GM23338 (cell line): ENCODE measurements at regions not wholly inside any gene's neighbourhood (a gene's known extent, or its start where the extent isn't known, plus 50 kb on each side); places are given as distances from the start of the nearest gene placed in this dataset.

Experiments used
- ATAC-seq: fragments of 200-7000 bp; cut with Tn5 transposase; 3 replicates; pipeline ENCODE4 v1.9.1; 2020
- DNase-seq: peaks from one replicate; pipeline ENCODE4 v3.0.0-alpha.2; 2015; ENCODE audit warnings: low spot score
- H2AFZ ChIP-seq: fragments of 200-600 bp; sonication (generic); 2 replicates; pipeline ENCODE4 v1.8.0; 2016; ENCODE audit warnings: antibody characterized with exemption, mild to moderate bottlenecking, moderate library complexity
- H3F3A ChIP-seq: fragments of 200-600 bp; sonication (generic); replicated peaks from 2 replicates; pipeline ENCODE4 v1.8.0; 2017; ENCODE audit warnings: antibody characterized with exemption, mixed run types, low read depth
- H3K27ac ChIP-seq: fragments of 200-600 bp; sonication (generic); 2 replicates; pipeline ENCODE4 v1.6.1; 2016; ENCODE audit warnings: low read depth
- H3K27me3 ChIP-seq: fragments of 200-600 bp; sonication (generic); 2 replicates; pipeline ENCODE4 v1.8.0; 2016; ENCODE audit warnings: mild to moderate bottlenecking, mixed run types, moderate library complexity; ENCODE audit not compliant: insufficient read depth
- H3K36me3 ChIP-seq: fragments of 200-600 bp; sonication (generic); 2 replicates; pipeline ENCODE4 v1.8.0; 2016; ENCODE audit warnings: mild to moderate bottlenecking; ENCODE audit not compliant: insufficient read depth
- H3K4me1 ChIP-seq: fragments of 200-600 bp; sonication (generic); 2 replicates; pipeline ENCODE4 v1.8.0; 2016; ENCODE audit warnings: mild to moderate bottlenecking, moderate library complexity; ENCODE audit not compliant: insufficient read depth
- H3K4me2 ChIP-seq: fragments of 200-600 bp; sonication (generic); 2 replicates; pipeline ENCODE4 v1.7.1; 2017; ENCODE audit warnings: mixed run types
- H3K4me3 ChIP-seq: fragments of 200-600 bp; sonication (generic); 2 replicates; pipeline ENCODE4 v1.6.1; 2016; ENCODE audit warnings: mixed run types
- H3K79me2 ChIP-seq: fragments of 200-600 bp; sonication (generic); replicated peaks from 2 replicates; pipeline ENCODE4 v1.8.0; 2017; ENCODE audit warnings: mild to moderate bottlenecking; ENCODE audit not compliant: insufficient read depth
- H3K9me2 ChIP-seq: fragments of 200-600 bp; sonication (generic); 2 replicates; pipeline ENCODE4 v1.8.0; 2017; ENCODE audit not compliant: insufficient read depth
- H4K20me1 ChIP-seq: fragments of 200-600 bp; sonication (generic); replicated peaks from 2 replicates; pipeline ENCODE4 v1.8.0; 2017; ENCODE audit warnings: mild to moderate bottlenecking; ENCODE audit not compliant: insufficient read depth
- H3K27ac Mint-ChIP-seq: 2 replicates; pipeline ENCODE4 v1.8.0; 2020; ENCODE audit warnings: inconsistent platforms, mild to moderate bottlenecking, moderate library complexity, mixed read lengths
- H3K27me3 Mint-ChIP-seq: 3 replicates; pipeline ENCODE4 v1.8.0; 2022; ENCODE audit warnings: low read depth, mild to moderate bottlenecking, moderate library complexity, mixed read lengths, inconsistent platforms; ENCODE audit not compliant: insufficient read depth, poor library complexity
- H3K36me3 Mint-ChIP-seq: 3 replicates; pipeline ENCODE4 v1.8.0; 2021; ENCODE audit warnings: low read depth, mild to moderate bottlenecking, inconsistent platforms, moderate library complexity, mixed read lengths
- H3K4me1 Mint-ChIP-seq: 3 replicates; pipeline ENCODE4 v1.8.0; 2020; ENCODE audit warnings: mild to moderate bottlenecking, inconsistent platforms, mixed read lengths
- H3K4me3 Mint-ChIP-seq: 3 replicates; pipeline ENCODE4 v1.8.0; 2021; ENCODE audit warnings: moderate library complexity, mild to moderate bottlenecking, inconsistent platforms, mixed read lengths
- H3K9me3 Mint-ChIP-seq: 3 replicates; pipeline ENCODE4 v1.8.0; 2020; ENCODE audit warnings: moderate library complexity, mild to moderate bottlenecking, inconsistent platforms, mixed read lengths
- CREB1 ChIP-seq: fragments of 250-450 bp; sonication (Bioruptor Pico); IDR thresholded peaks from 2 replicates; pipeline ENCODE4 v1.5.0; 2020; ENCODE audit warnings: low read depth, mild to moderate bottlenecking, moderate library complexity
- CTCF ChIP-seq, 2 experiments: fragments of 200-600 bp in 1 of 2; sonication (generic) in 1 of 2; conservative IDR thresholded peaks; 2 replicates each; pipeline versions ENCODE4 v1.5.1 to v1.6.1; 2016 to 2017; ENCODE audit warnings: antibody characterized with exemption in 2 of 2, low read depth in 2 of 2, mild to moderate bottlenecking in 2 of 2, moderate library complexity in 1 of 2
- EZH2 ChIP-seq: fragments of 200-600 bp; sonication (generic); IDR thresholded peaks from one replicate; pipeline ENCODE4 v1.8.0; 2017; ENCODE audit warnings: antibody characterized with exemption, mild to moderate bottlenecking, low read depth; ENCODE audit not compliant: unreplicated experiment
- EZH2phosphoT487 ChIP-seq: fragments of 200-600 bp; sonication (generic); IDR thresholded peaks from one replicate; pipeline ENCODE4 v1.8.1; 2018; ENCODE audit warnings: antibody characterized with exemption; ENCODE audit not compliant: unreplicated experiment
- JUNB ChIP-seq: IDR thresholded peaks from one replicate; pipeline ENCODE4 v1.6.1; 2016; ENCODE audit warnings: antibody characterized with exemption; ENCODE audit not compliant: unreplicated experiment
- NANOG ChIP-seq: IDR thresholded peaks from 2 replicates; pipeline ENCODE4 v1.6.1; 2016; ENCODE audit warnings: antibody characterized with exemption, borderline replicate concordance
- POLR2AphosphoS5 ChIP-seq: IDR thresholded peaks from 2 replicates; pipeline ENCODE4 v1.6.1; 2016; ENCODE audit warnings: antibody characterized with exemption, low read depth
- REST ChIP-seq: IDR thresholded peaks from one replicate; pipeline ENCODE4 v1.6.1; 2018; ENCODE audit warnings: antibody characterized with exemption; ENCODE audit not compliant: unreplicated experiment
- STAT1 ChIP-seq: IDR thresholded peaks from one replicate; pipeline ENCODE4 v1.6.1; 2016; ENCODE audit warnings: antibody characterized with exemption; ENCODE audit not compliant: unreplicated experiment
- ZNF114 ChIP-seq: fragments of 250-450 bp; sonication (Bioruptor Pico); IDR thresholded peaks from 2 replicates; pipeline ENCODE4 v1.5.0; 2020; ENCODE audit warnings: mild to moderate bottlenecking, moderate library complexity
- ZNF331 ChIP-seq: fragments of 250-450 bp; sonication (Bioruptor Pico); IDR thresholded peaks from 2 replicates; pipeline ENCODE4 v1.5.0; 2020; ENCODE audit warnings: low read depth, mild to moderate bottlenecking, moderate library complexity
- ZNF462 ChIP-seq: fragments of 250-450 bp; sonication (Bioruptor Pico); IDR thresholded peaks from 2 replicates; pipeline ENCODE4 v1.5.0; 2020; ENCODE audit warnings: mild to moderate bottlenecking, moderate library complexity
- TF ChIP-seq, protein P1 (sequence below): IDR thresholded peaks from 2 replicates; pipeline ENCODE4 v1.6.1; 2016; ENCODE audit warnings: antibody characterized with exemption

DNA sequence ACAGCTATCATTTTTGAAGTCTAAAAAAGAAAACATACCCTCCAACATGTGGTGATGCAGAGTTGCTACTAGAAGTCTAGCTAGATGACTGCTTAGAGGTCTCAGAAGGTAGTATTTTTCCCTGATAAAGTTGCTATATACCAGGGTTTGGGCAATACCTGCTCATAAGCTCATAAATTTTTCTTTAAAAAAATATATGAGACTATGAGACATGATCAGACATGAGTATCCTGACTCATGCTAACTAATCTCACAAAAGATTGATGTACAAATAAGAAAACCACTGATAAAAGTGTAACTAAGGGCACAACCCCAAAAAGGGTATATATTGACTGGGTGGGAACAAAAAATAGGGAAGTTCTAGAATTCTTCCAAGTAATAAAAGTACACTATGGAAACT, 740.9 kb downstream of the METTL15 start:
- Histone ChIP-seq H2AFZ (no peak overlapping the region), H3F3A (no peaks in the 10 kb centered on the region), H3K4me1 (no peaks in the 10 kb centered on the region), H3K36me3 (peaks cover 13% of the 10 kb centered on the region; the same call in 1 of the 2 replicates), H3K27me3 (no peaks in the 10 kb centered on the region), H3K27ac (no peak overlapping the region), H3K4me2 (no peak overlapping the region), H4K20me1 (no peaks in the 10 kb centered on the region), H3K79me2 (no peaks in the 10 kb centered on the region), H3K4me3 (no peak overlapping the region), H3K9me2 (peaks cover 3% of the 10 kb centered on the region; the same call in 1 of the 2 replicates)
- H3K27me3 Mint-ChIP-seq, result peaks cover 2% of the 10 kb centered on the region
- no peak for ATAC-seq
- H3K4me3 Mint-ChIP-seq, result no peak overlapping the region
- no peaks in the 10 kb centered on the region for H3K4me1 Mint-ChIP-seq
- TF ChIP-seq ZNF114 (no peak), ZNF331 (CRISPR knock-in tag) (no peak), CREB1 (CRISPR knock-in tag) (no peak), POLR2AphosphoS5 (no peak), CTCF (conservative IDR thresholded peaks at IDR 0.05; ENCODE audit: low read depth in 2 of 2) (no peak), JUNB (no peak), STAT1 (no peak), EZH2phosphoT487 (no peak), NANOG (no peak), REST (no peak), EZH2 (no peak), ZNF462 (CRISPR knock-in tag) (no peak)
- TF ChIP-seq, protein P1, sequence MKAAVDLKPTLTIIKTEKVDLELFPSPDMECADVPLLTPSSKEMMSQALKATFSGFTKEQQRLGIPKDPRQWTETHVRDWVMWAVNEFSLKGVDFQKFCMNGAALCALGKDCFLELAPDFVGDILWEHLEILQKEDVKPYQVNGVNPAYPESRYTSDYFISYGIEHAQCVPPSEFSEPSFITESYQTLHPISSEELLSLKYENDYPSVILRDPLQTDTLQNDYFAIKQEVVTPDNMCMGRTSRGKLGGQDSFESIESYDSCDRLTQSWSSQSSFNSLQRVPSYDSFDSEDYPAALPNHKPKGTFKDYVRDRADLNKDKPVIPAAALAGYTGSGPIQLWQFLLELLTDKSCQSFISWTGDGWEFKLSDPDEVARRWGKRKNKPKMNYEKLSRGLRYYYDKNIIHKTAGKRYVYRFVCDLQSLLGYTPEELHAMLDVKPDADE, result no peak
- DNase-seq, result no peak
- H3K9me3 Mint-ChIP-seq, result peaks cover 44% of the 10 kb centered on the region
- H3K27ac Mint-ChIP-seq, result no peak overlapping the region
- H3K36me3 Mint-ChIP-seq, result peaks cover 32% of the 10 kb centered on the region
